ENCODE measurements at regions not wholly inside any gene's neighbourhood (a gene's known extent, or its start where the extent isn't known, plus 50 kb on each side); places are given as distances from the start of the nearest gene placed in this dataset.
"Not testable (repeated sequence)": the region's sequence is repeated elsewhere in the genome, so short reads cannot be mapped to it uniquely, and the experiment has no call there.

DNA sequence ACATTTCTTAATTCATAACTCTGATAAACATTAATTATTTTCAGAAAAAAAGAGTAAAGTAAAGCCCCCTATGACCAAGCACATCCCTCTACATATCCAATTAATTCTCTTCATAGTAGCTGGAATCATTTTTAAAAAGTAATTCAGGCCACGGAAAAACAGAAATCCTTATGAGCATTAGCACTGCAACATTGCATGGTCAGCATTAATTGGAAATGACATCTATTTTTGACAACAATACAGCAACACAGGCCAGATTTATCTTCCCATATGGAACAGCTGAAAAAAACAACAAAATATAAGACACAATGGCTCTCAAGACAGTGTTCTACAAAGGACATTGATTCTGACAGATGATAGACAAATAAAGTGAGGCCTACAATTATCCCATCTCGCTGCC lies 236.6 kb downstream of the TMA16 start:
- CTCF ChIA-PET: no interaction called here
- Mint-ChIP-seq H3K27me3 (peaks cover 0 to 32% (median 25%) of the 10 kb centered on the region in 5 donors), H3K36me3 (peaks cover 0 to 7% (median 0%) of the 10 kb centered on the region in 5 donors), H3K27ac (no peak overlapping the region), H3K4me1 (no peaks in the 10 kb centered on the region), H3K4me3 (no peak overlapping the region), H3K9me3 (peaks cover 0 to 19% (median 4%) of the 10 kb centered on the region in 11 donors)
- POLR2A ChIA-PET: no interaction called here
- no peak for ATAC-seq
- Histone ChIP-seq H3K4me1 (ENCODE audit: control insufficient read depth in 2 of 2, insufficient read depth in 2 of 2, low read length in 2 of 2) (no peaks in the 10 kb centered on the region), H3K9me3 (ENCODE audit: control insufficient read depth in 2 of 3, low read length in 3 of 3) (no peaks in the 10 kb centered on the region), H3K27me3 (ENCODE audit: control insufficient read depth in 2 of 2, insufficient read depth in 2 of 2, low read length in 2 of 2) (no peaks in the 10 kb centered on the region), H3K27ac (ENCODE audit: low read depth, low read length) (no peak overlapping the region), H3K36me3 (ENCODE audit: control insufficient read depth in 2 of 3, insufficient read depth in 3 of 3, low read length in 3 of 3) (no peaks in the 10 kb centered on the region), H3K4me3 (ENCODE audit: low read length) (no peak overlapping the region)
- no peak for DNase-seq
- intact Hi-C loops (cut with micrococcal nuclease): no loop called here

DNA sequence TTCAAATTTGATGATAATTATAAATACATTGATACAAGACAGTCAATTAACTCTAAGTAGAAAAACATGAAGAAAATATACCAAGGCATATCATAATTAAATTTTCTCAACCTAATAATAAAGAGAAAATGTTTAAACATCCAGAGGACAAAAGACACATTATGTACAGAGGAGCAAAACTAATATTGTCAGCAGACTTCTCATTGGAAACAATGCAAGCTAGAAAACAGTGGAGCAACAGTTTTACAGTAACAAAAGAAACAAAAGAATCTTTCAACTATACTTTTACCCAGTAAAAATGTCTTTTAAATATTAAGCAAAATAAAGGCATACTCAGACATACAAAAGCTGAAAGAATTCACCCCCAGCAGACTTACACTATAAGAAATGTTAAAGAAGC lies 238.0 kb downstream of the TMA16 start:
- peaks cover 0 to 7% (median 0%) of the 10 kb centered on the region in 5 donors for H3K36me3 Mint-ChIP-seq
- H3K27me3 Mint-ChIP-seq: peaks cover 0 to 32% (median 21%) of the 10 kb centered on the region in 5 donors
- Histone ChIP-seq H3K4me3 (ENCODE audit: low read length) (no peak overlapping the region), H3K27ac (ENCODE audit: low read depth, low read length) (no peak overlapping the region), H3K9me3 (ENCODE audit: control insufficient read depth in 2 of 3, low read length in 3 of 3) (no peaks in the 10 kb centered on the region), H3K36me3 (ENCODE audit: control insufficient read depth in 2 of 3, insufficient read depth in 3 of 3, low read length in 3 of 3) (no peaks in the 10 kb centered on the region), H3K4me1 (ENCODE audit: control insufficient read depth in 2 of 2, insufficient read depth in 2 of 2, low read length in 2 of 2) (no peaks in the 10 kb centered on the region), H3K27me3 (ENCODE audit: control insufficient read depth in 2 of 2, insufficient read depth in 2 of 2, low read length in 2 of 2) (no peaks in the 10 kb centered on the region)
- intact Hi-C loops (cut with micrococcal nuclease): no loop called here
- ATAC-seq (no peak), DNase-seq (no peak)
- CTCF ChIA-PET: no interaction called here
- H3K27ac Mint-ChIP-seq: no peak overlapping the region
- H3K4me3 Mint-ChIP-seq: no peak overlapping the region
- no peaks in the 10 kb centered on the region for H3K4me1 Mint-ChIP-seq
- POLR2A ChIA-PET: no interaction called here
- H3K9me3 Mint-ChIP-seq: peaks cover 0 to 19% (median 4%) of the 10 kb centered on the region in 11 donors

DNA sequence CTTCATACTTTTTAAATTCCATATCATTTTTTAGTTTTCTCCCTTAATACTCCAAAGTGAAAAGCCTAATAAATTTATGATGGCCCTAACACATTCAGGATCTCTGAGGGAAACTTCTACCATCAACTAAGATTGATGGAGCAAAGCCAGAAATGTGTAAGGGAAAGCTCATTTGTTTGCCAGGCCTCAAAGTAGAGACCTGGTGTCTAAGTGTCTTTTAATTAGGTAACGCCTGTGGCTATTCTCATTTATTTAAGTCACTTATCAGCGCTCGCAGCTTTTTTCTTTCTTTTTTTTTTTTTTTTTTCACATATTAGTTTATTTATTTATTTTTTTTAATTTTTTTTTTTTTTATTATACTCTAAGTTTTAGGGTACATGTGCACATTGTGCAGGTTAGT lies 242.4 kb downstream of the TMA16 start:
- Mint-ChIP-seq H3K9me3 (no peaks in the 10 kb centered on the region), H3K4me1 (no peaks in the 10 kb centered on the region), H3K4me3 (no peak overlapping the region), H3K27me3 (peaks cover 0 to 5% (median under 1%) of the 10 kb centered on the region in 5 donors), H3K27ac (no peak overlapping the region), H3K36me3 (no peaks in the 10 kb centered on the region)
- ATAC-seq (no peak), DNase-seq (no peak)
- Histone ChIP-seq H3K36me3 (ENCODE audit: control insufficient read depth in 2 of 3, insufficient read depth in 3 of 3, low read length in 3 of 3) (no peaks in the 10 kb centered on the region), H3K9me3 (ENCODE audit: control insufficient read depth in 2 of 3, low read length in 3 of 3) (no peaks in the 10 kb centered on the region), H3K27ac (ENCODE audit: low read depth, low read length) (no peak overlapping the region), H3K4me3 (ENCODE audit: low read length) (no peak overlapping the region), H3K27me3 (ENCODE audit: control insufficient read depth in 2 of 2, insufficient read depth in 2 of 2, low read length in 2 of 2) (no peaks in the 10 kb centered on the region), H3K4me1 (ENCODE audit: control insufficient read depth in 2 of 2, insufficient read depth in 2 of 2, low read length in 2 of 2) (no peaks in the 10 kb centered on the region)
- CTCF ChIA-PET: no interaction called here
- POLR2A ChIA-PET: no interaction called here
- intact Hi-C loops (cut with micrococcal nuclease): no loop called here

DNA sequence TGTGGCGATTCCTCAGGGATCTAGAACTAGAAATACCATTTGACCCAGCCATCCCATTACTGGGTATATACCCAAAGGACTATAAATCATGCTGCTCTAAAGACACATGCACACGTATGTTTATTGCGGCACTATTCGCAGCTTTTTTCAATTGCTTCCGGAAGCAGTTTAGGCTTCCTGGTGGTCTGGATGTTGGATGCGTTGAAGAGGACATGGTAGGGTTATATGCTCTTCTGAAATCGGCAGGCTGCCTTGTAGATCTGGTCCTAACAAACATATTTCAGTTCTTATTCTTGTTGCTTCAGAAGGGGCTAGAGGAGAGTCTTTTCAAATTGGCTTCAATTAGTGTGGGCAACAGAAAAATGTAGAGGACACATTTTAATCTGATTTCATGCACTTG lies 243.4 kb downstream of the TMA16 start:
- H3K27ac ChIP-seq (ENCODE audit: low read depth, low read length); H3K36me3 ChIP-seq (ENCODE audit: control insufficient read depth in 2 of 3, insufficient read depth in 3 of 3, low read length in 3 of 3); H3K9me3 ChIP-seq (ENCODE audit: control insufficient read depth in 2 of 3, low read length in 3 of 3); H3K4me3 ChIP-seq (ENCODE audit: low read length); ATAC-seq; H3K36me3 Mint-ChIP-seq; intact Hi-C loops (cut with micrococcal nuclease); H3K27me3 ChIP-seq (ENCODE audit: control insufficient read depth in 2 of 2, insufficient read depth in 2 of 2, low read length in 2 of 2); H3K4me3 Mint-ChIP-seq; H3K4me1 ChIP-seq (ENCODE audit: control insufficient read depth in 2 of 2, insufficient read depth in 2 of 2, low read length in 2 of 2); H3K4me1 Mint-ChIP-seq; CTCF ChIA-PET; H3K27ac Mint-ChIP-seq; DNase-seq; POLR2A ChIA-PET; H3K9me3 Mint-ChIP-seq; H3K27me3 Mint-ChIP-seq: not testable (repeated sequence)

DNA sequence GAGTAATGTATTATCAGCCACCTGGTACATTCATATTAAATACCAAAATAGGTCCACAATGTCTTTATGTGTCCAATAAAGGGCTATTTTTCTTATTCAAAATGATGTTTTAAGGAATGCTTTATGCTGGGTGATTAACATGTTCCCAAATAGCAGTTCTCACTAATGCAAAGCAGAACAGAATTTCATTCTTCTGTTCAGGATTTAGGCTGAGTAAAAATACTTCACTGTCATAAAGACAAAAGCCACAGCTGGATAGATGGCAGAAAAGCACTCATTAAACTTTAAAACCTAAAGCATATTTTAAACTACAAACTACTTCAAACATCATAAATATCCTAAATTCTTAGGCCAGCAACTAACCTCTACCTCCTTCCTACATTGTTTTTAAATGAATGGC lies 244.0 kb downstream of the TMA16 start:
- Mint-ChIP-seq H3K36me3 (no peaks in the 10 kb centered on the region), H3K27me3 (peaks cover 0 to 4% (median 0%) of the 10 kb centered on the region in 5 donors), H3K4me1 (no peaks in the 10 kb centered on the region), H3K9me3 (no peaks in the 10 kb centered on the region), H3K27ac (no peak overlapping the region), H3K4me3 (no peak overlapping the region)
- no peak overlapping the region for H3K4me3 ChIP-seq (ENCODE audit: low read length)
- POLR2A ChIA-PET: no interaction called here
- no peaks in the 10 kb centered on the region for H3K4me1 ChIP-seq (ENCODE audit: control insufficient read depth in 2 of 2, insufficient read depth in 2 of 2, low read length in 2 of 2)
- CTCF ChIA-PET: no interaction called here
- no peaks in the 10 kb centered on the region for H3K27me3 ChIP-seq (ENCODE audit: control insufficient read depth in 2 of 2, insufficient read depth in 2 of 2, low read length in 2 of 2)
- ATAC-seq: no peak
- H3K36me3 ChIP-seq (ENCODE audit: control insufficient read depth in 2 of 3, insufficient read depth in 3 of 3, low read length in 3 of 3): no peaks in the 10 kb centered on the region
- H3K9me3 ChIP-seq (ENCODE audit: control insufficient read depth in 2 of 3, low read length in 3 of 3): no peaks in the 10 kb centered on the region
- DNase-seq: no peak
- intact Hi-C loops (cut with micrococcal nuclease): no loop called here
- no peak overlapping the region for H3K27ac ChIP-seq (ENCODE audit: low read depth, low read length)

DNA sequence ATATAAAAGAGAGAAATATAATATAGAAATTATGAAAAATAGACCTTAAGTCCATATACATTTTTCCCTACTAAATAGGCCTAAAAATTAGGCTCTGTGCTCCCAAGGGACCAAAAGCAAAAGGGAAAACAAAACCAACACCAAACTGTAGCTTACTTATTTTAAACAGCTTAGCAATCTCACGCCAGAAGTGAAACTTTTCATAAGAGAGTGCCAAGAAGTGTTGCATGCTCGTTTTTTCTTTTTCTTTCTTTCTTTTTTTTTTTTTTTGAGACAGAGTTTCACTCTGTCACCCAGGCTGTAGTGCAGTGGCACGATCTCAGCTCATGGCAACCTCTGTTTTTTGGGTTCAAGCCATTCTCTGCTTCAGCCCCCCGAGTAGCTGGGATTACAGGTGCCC lies 250.4 kb downstream of the TMA16 start:
- Histone ChIP-seq H3K9me3 (ENCODE audit: control insufficient read depth in 2 of 3, low read length in 3 of 3) (no peaks in the 10 kb centered on the region), H3K36me3 (ENCODE audit: control insufficient read depth in 2 of 3, insufficient read depth in 3 of 3, low read length in 3 of 3) (no peaks in the 10 kb centered on the region), H3K4me3 (ENCODE audit: low read length) (no peak overlapping the region), H3K27ac (ENCODE audit: low read depth, low read length) (no peak overlapping the region), H3K27me3 (ENCODE audit: control insufficient read depth in 2 of 2, insufficient read depth in 2 of 2, low read length in 2 of 2) (no peaks in the 10 kb centered on the region), H3K4me1 (ENCODE audit: control insufficient read depth in 2 of 2, insufficient read depth in 2 of 2, low read length in 2 of 2) (no peaks in the 10 kb centered on the region)
- Mint-ChIP-seq H3K27me3 (peaks cover 0 to 14% (median 0%) of the 10 kb centered on the region in 5 donors), H3K4me1 (no peaks in the 10 kb centered on the region), H3K27ac (no peak overlapping the region), H3K36me3 (no peaks in the 10 kb centered on the region), H3K9me3 (peaks cover 0 to 15% (median 0%) of the 10 kb centered on the region in 11 donors), H3K4me3 (no peak overlapping the region)
- intact Hi-C loops (cut with micrococcal nuclease): no loop called here
- no peak for ATAC-seq
- CTCF ChIA-PET: no interaction called here
- POLR2A ChIA-PET: no interaction called here
- no peak for DNase-seq

DNA sequence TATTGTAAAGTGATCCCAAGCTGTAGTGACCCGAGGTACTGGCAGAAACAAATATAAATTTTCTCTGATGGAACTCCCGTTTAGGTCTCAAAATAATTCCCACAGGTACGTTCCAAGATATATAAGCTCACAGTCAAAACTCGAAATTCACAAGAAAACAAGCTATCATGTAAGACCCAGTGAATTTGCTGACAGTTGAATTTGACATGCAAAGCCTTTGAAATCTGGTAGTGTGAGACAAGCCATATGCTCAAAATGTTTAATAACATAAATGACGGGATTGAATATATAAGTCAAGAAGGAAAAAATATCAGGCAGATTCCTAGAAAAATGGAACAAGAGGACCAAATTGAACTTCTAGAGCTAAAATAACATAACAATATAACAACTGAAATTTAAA lies 252.8 kb downstream of the TMA16 start:
- DNase-seq: no peak
- POLR2A ChIA-PET: no interaction called here
- Mint-ChIP-seq H3K36me3 (no peaks in the 10 kb centered on the region), H3K27ac (no peak overlapping the region), H3K27me3 (peaks cover 0 to 14% (median 0%) of the 10 kb centered on the region in 5 donors), H3K4me3 (no peak overlapping the region), H3K4me1 (no peaks in the 10 kb centered on the region), H3K9me3 (peaks cover 0 to 15% (median 0%) of the 10 kb centered on the region in 11 donors)
- ATAC-seq: no peak
- H3K9me3 ChIP-seq (ENCODE audit: control insufficient read depth in 2 of 3, low read length in 3 of 3): no peaks in the 10 kb centered on the region
- no peaks in the 10 kb centered on the region for H3K4me1 ChIP-seq (ENCODE audit: control insufficient read depth in 2 of 2, insufficient read depth in 2 of 2, low read length in 2 of 2)
- no peaks in the 10 kb centered on the region for H3K36me3 ChIP-seq (ENCODE audit: control insufficient read depth in 2 of 3, insufficient read depth in 3 of 3, low read length in 3 of 3)
- CTCF ChIA-PET: no interaction called here
- no peak overlapping the region for H3K4me3 ChIP-seq (ENCODE audit: low read length)
- intact Hi-C loops (cut with micrococcal nuclease): no loop called here
- no peaks in the 10 kb centered on the region for H3K27me3 ChIP-seq (ENCODE audit: control insufficient read depth in 2 of 2, insufficient read depth in 2 of 2, low read length in 2 of 2)
- no peak overlapping the region for H3K27ac ChIP-seq (ENCODE audit: low read depth, low read length)
